Epithelial cell of prostate (primary cell): ENCODE measurements at regions not wholly inside any gene's neighbourhood (a gene's known extent, or its start where the extent isn't known, plus 50 kb on each side); places are given as distances from the start of the nearest gene placed in this dataset.

ENCODE experiments used
- DNase-seq: peaks from one replicate; pipeline ENCODE4 v3.0.0-alpha.2; 2011; ENCODE audit warnings: low read depth, low spot score
- H3K27ac ChIP-seq: fragments of 450-650 bp; 2 replicates; pipeline ENCODE4 v1.5.1; 2017; ENCODE audit warnings: mild to moderate bottlenecking

GRCh38 chr22:49594078-49594477, 233.6 kb downstream of the BRD1 start:
- no peak for DNase-seq
- H3K27ac ChIP-seq: no peak overlapping the region

- no peak overlapping the region for H3K27ac ChIP-seq
- DNase-seq: no peak
Observed at GRCh38 chr22:49593509-49593908, 234.2 kb downstream of the BRD1 start.

GRCh38 chr22:49592780-49593501, 234.7 kb downstream of the BRD1 start:
- no peak for DNase-seq
- no peak overlapping the region for H3K27ac ChIP-seq

GRCh38 chr22:49590851-49591445, 236.7 kb downstream of the BRD1 start:
- no peak for DNase-seq
- no peak overlapping the region for H3K27ac ChIP-seq

- H3K27ac ChIP-seq: no peak overlapping the region
- no peak for DNase-seq
Observed at GRCh38 chr22:49590381-49590780, 237.3 kb downstream of the BRD1 start.

GRCh38 chr22:49589811-49590210, 237.9 kb downstream of the BRD1 start:
- no peak for DNase-seq
- H3K27ac ChIP-seq: no peak overlapping the region

GRCh38 chr22:49589301-49589700, 238.4 kb downstream of the BRD1 start:
- DNase-seq: no peak
- H3K27ac ChIP-seq: no peak overlapping the region

GRCh38 chr22:49588739-49589138, 238.9 kb downstream of the BRD1 start:
- DNase-seq: no peak
- no peak overlapping the region for H3K27ac ChIP-seq

- DNase-seq: no peak
- no peak overlapping the region for H3K27ac ChIP-seq
Observed at GRCh38 chr22:49587987-49588386, 239.7 kb downstream of the BRD1 start.

- no peak overlapping the region for H3K27ac ChIP-seq
- DNase-seq: no peak
Observed at GRCh38 chr22:49587421-49587820, 240.3 kb downstream of the BRD1 start.

- DNase-seq: no peak
- no peak overlapping the region for H3K27ac ChIP-seq
Observed at GRCh38 chr22:49586873-49587272, 240.8 kb downstream of the BRD1 start.

GRCh38 chr22:49586244-49586748, 241.4 kb downstream of the BRD1 start:
- no peak overlapping the region for H3K27ac ChIP-seq
- DNase-seq: no peak

- no peak for DNase-seq
- no peak overlapping the region for H3K27ac ChIP-seq
Observed at GRCh38 chr22:49585461-49586243, 242.0 kb downstream of the BRD1 start.

- H3K27ac ChIP-seq: no peak overlapping the region
- DNase-seq: no peak
Observed at GRCh38 chr22:49583886-49584505, 243.7 kb downstream of the BRD1 start.

GRCh38 chr22:49583341-49583740, 244.3 kb downstream of the BRD1 start:
- no peak for DNase-seq
- no peak overlapping the region for H3K27ac ChIP-seq

GRCh38 chr22:49582678-49583077, 245.0 kb downstream of the BRD1 start:
- H3K27ac ChIP-seq: no peak overlapping the region
- DNase-seq: no peak

- no peak overlapping the region for H3K27ac ChIP-seq
- DNase-seq: no peak
Observed at GRCh38 chr22:49582181-49582580, 245.5 kb downstream of the BRD1 start.

GRCh38 chr22:49580024-49580423, 247.6 kb downstream of the BRD1 start:
- no peak for DNase-seq
- H3K27ac ChIP-seq: no peak overlapping the region

- no peak overlapping the region for H3K27ac ChIP-seq
- no peak for DNase-seq
Observed at GRCh38 chr22:49577168-49578060, 250.3 kb downstream of the BRD1 start.
